ENCODE measurements at regions not wholly inside any gene's neighbourhood (a gene's known extent, or its start where the extent isn't known, plus 50 kb on each side); places are given as distances from the start of the nearest gene placed in this dataset.
"Not testable (repeated sequence)": the region's sequence is repeated elsewhere in the genome, so short reads cannot be mapped to it uniquely, and the experiment has no call there.

DNA sequence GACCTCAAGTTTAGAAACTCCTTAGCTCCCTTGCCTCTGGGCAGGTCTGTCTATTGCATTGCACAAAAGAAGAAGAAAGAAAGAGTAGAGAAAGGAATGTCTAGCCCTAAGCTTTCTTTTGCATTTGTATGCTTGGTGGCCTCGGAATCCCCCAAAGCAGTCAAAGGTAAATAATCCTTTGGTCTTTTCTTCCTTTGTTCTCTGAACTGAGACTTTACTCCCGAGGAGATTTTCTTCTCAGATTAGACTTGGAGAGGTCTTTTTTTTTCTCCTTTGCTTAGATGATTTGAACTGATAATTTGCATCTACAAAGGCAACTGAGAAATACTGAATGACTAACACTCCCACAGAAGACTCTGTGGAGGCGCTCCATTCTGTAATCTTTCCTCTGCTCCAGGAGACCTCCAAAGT lies 93.2 kb downstream of the AKR1D1 start:
- DNase-seq, result no peak

DNA sequence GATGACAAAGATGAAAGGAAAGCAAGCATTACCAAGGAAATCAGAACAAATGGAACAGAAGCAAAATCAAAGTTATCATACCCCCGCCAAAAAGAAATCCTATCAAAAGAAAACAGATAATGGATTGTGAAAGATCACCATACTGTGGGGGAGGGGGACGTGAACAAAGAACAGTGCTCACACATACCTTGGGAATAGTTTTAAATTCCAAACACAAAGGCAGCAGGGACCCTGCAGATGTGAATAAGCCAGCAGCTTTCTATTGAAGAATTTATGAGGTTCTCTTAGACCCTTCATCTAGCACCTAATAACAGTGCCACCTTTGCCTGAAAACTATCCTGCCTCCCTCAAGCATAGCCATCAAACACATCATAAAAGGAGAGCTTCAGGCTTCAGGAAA lies 94.0 kb downstream of the AKR1D1 start:
- DNase-seq, result no peak

DNA sequence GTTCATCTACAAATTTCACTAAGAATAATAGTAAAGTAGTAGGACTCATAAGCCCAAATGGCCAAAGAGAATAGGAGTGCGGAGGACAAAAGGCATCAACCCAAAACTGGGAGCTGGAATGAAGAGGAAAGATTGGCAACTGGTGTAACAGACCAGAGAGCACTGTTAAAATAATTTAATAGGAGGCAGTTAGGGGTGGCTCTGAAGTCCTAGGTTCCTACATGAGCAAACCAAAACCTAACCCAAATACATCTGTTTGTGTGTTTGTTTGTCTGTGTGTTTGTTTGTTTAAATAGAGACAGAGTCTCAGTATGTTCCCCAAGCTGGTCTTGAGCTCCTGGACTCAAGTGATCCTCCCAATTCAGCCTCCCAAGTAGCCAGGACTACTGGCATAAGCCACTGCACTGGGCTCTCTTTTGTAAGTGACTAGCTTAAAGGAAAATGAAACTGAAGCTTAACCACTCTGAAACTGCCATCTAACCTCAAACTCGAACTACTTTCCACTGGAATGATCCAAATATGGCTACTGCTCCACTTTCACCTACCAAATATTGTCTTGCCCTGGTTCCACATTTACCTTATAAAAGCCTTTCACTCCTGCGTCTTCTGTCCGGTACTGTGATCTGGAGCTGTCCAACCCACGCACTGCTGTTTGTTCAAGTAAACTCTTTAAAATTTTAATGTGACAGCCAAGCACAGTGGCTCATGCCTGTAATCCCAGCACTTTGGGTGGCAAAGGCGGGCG lies 94.9 kb downstream of the AKR1D1 start:
- no peak for DNase-seq

DNA sequence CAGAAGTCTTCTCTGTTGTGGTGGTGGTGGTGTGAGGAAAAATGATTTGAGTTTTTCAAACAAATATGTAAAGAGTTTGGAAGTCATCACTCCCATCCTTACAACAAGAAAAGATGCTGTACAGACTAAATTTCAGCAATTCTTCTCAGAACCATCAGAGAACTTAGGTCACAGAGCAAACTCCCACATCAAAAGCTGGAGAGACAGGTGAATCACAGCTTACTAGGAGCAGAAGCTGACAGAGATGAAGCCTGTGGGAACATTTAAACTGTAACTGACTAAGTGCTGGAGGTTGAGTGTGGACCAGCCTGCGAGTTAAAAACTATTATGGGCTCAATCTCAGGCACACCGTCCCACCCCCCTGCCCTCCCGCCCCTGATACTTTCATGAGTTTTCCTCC lies 97.3 kb downstream of the AKR1D1 start:
- no peak for DNase-seq

DNA sequence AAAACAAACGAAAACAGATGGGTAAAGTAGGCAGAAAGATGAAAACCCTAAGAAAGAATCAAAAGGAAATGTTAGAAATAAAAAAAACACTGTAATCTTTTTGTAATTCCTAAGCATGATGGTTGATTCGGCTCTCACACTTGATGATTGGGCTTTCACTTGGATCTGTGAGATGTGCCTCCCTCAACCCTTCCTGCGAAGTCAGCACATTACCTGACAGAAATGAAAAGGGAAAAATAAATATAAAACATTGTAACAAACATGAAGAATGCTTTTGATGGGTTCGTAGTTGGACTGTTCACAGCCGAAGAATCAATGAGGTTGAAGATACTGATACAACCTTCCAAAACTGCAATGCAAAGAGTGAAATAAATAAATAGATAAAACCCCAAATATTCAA lies 99.8 kb downstream of the AKR1D1 start:
- no peak for DNase-seq

DNA sequence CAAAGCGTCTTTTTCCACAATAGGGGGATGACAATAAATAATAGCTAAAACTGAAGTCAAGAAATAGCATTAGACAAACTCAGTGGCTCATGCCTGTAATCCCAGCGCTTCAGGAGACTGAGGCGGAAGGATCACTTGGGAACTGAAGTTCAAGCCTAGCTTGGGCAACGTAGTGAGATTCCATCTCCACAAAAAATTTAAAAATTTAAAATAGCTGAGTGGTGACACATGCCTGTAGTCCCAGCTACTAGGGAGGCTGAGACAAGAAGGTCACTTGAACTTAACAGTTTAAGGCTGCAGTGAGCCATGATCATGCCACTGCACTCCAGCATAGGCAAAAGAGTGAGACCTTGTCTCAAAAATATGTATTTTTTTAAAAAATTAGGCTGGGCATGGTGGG lies 107.9 kb downstream of the AKR1D1 start:
- DNase-seq, result no peak

DNA sequence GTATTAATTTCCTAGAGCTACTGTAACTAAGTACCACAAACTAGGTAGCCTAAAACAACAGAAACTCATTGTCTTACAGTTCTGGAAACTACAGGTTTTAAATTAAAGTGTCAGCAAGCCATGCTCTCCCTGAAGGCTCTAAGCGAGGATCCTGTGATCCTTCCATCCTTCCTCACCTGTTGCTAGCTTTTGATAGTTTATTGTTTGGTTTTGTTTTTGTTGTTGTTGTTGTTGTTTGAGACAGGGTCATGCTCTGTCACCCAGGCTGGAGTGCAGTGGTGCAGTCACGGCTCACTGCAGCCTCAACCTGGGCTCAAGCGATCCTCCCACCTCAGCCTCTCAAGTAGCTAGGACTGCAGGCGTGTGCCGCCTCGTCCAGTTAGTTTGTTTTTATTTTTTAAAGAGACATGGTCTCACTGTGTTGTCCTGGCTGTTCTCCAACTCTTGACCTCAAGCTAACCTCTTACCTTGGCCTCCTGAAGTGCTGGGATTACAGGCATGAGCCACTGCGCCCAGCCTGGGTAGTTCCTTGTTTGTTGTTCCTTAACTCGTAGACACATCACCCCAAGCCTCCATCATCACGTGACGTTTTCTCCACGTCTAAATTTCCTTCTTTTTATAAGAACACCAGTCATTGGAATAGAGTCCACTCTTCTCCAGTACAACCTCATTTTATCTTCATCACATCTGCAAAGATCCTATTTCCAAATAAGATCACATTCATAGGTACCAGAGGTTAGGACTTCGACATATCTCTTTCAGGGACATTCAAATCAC lies 109.1 kb downstream of the AKR1D1 start:
- no peak for DNase-seq

DNA sequence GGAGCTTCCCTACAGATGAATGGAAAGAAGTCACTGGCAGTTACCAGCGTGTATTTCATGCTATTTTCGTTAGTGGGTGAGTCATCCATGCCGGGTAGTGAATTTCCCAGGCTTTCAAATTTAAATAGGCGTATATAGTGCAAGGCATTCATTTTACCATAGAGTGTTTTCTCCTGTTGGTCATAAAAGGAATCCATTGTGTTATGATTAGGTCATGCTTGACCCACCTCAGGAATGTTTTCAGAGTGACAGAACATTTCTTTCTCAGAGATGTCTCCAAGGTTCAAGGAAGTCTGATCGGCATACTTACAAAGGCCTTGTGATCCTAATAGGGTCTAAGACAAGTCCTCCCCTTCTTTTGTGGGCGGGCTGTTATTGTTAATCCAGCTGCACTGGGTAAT lies 110.7 kb downstream of the AKR1D1 start:
- DNase-seq, result no peak

DNA sequence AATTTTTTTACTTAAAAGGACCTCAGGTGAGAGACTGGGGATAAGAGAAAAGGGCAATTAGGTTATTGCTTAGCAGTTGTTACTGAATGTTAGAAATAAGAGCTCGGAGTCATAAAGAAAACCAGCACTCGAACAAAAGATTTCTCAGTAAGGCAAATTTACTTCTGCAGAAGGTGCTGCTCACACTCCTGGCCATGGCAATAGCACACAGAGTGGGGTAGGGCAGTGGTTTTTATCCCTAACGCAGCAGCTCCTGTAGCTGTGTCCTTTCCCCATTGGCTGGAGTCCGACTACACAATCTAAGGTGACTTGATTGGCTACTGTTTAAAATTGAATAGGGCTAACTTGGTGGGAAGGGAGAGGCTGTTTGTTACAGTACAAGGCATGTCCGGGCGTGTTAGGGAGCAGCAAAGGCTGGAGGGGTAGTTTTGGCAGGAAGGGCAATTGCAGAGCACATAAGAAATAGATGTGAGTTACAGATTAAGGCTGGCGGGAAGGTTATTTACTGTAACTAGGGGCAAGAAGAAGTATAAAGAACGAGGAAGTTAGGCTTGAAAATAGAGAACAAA lies 112.1 kb downstream of the AKR1D1 start:
- no peak for DNase-seq

DNA sequence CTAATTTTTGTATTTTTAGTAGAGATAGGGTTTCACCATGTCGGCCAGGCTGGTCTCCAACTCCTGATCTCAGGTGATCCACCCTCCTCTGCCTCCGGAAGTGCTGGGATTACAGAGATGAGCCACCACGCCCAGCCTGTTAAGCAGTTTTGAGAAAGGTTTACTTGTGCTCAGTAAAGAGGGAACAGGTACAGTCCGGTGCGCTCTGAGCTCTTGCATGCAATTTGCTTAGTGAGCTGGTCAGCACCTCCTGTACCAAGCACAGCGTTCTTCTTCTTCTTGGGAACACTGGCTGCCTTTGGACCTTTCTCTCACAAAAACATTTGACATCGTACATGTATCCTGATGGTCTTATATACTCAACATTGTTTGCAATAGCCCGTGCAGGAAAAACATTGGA lies 118.3 kb downstream of the AKR1D1 start:
- no peak for DNase-seq

DNA sequence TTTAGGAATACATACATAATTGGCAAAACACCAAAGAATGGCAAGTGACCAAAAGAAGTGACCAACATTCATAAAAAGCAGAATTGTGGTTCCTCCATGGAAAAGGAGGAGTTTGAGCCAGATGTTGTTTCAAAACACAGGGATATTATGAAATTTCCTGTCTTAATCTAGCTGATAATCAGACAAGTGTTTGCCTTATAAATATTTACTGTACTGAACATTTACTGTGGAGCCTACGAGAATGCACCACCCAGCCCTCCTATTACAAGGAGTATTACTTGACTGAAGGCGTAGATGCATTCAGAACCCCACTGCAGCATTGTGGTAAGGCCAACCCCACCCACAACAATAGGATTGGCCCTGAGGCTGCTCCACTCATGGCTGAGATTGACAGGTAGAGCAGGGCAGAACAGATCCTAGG lies 118.9 kb downstream of the AKR1D1 start:
- no peak for DNase-seq

DNA sequence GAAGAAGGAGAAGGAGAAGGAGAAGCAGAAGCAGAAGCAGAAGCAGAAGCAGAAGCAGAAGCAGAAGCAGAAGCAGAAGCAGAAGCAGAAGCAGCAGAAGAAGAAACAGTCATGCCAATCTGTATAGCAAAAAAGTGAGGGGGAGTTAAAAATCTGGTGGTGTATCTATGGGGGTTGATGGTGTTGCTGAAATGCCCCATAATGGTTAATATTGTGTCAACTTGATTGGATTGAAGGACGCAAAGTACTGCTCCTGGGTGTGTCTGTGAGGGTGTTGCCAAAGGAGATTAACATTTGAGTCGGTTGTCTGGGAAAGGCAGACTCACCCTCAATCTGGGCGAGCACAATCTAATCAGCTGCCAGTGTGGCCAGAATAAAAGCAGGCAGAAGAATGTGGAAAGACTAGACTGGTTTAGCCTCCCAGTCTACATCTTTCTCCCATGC lies 120.3 kb downstream of the AKR1D1 start:
- not testable (repeated sequence) for DNase-seq

DNA sequence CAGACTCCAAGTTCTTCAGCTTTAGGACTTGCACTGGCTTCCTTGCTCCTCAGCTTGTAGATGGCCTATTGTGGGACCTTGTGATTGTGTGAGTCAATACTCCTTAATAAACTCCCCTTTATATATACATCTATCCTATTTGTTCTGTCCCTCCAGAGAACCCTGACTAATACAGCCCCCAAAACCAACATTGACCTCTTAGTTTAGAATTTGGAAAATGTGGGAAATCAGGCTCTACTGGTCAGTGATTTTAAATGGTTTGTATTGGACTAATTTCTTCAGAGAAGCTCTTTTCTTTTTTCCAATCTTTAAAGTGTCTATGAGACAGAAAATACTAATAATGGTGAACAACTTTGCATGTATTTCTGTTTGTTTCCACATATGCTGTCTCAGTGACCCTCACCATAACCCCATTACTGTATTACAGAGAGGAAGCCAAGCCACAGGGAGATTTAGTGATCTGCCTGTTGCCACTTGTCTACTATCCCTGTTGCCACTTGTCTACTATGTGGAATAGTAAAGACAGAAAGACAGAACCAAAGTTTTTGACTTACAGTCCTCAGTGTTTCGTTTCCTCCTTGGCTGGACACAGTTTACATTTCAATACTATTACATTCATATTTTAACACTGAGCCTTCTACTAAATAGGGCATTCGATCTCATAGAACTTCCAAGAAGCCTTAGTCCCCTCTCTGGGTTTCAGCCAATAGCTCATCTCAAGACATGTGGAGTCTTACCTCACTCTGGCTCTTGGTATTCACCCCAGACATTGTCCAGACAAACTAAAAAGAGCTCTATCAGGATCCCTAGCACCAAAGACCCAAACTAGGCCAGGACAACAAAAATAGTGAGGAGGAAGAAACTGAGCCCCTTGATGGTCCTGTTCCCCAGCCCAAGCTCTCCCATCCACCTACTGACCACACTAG lies 121.0 kb downstream of the AKR1D1 start:
- no peak for DNase-seq

DNA sequence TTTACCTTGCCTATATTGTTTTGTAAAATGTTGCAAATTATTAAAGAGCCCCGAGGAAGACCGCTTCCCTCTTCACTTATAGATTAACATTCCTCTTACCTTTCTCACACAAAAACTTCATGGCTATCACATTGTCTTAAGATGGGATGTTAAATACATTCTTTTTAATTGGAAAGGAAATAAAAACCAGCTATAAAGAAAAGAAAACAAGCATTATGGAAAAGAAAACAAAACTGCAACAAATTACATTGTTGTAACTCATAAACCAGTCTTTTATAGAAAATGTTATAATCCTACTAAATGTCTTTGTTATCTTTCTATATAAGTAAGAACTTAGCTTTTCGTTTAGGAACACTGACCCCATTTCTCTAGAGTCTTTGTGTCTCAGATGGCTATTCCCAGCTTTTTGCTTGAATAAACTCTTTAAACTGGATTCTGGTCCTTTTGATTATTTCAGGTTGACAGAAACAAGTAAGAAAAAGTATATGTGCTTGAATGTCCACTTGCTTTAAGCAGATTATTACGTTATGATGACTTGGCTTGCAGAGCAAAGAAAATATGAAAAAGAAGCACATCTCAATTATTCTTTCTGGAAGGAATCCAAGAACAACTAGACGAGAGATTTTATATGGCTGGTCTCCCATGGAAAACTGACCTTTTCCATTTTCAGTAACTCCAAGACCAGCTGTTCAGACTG lies 128.2 kb downstream of the AKR1D1 start:
- DNase-seq, result peak; percentile 67

DNA sequence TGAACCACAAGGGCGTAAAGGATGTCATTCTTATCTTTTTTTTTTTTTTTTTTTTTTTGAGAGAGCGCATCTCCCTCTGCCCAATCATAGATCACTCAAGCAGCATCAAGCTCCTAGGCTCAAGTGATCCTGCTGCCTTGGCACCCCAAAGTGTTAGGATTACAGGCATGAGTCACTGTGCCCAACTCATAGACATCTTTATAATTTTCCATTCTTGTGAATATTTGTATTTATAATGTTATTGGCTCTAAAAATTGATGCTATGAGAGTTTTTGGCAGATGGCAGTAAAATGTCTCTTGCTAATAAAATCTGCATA lies 128.7 kb downstream of the AKR1D1 start:
- no peak for DNase-seq

DNA sequence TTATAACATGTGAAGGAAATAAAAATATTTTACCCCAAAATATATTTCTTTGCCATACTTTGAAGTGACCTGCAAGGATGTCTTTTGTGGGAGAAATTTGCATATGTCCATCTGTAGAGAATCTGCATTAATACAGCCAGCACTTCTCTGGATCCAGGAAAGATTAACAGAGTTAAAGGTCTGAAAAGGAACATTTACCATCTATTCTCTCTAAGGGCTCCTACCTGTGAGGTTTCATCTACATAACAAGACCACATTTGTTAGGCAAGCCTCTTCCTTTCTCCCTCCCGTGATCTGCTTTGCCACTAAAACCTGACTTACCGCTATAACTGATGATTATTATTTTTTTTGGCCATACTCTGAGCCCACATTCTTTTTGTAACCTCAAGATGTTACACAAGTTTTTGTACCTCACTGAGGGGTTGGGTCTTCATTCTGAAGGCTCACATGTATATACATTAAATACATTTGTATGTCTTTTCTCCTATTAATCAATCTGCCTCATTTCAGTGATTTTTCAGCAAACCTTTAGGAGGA lies 129.4 kb downstream of the AKR1D1 start:
- no peak for DNase-seq

DNA sequence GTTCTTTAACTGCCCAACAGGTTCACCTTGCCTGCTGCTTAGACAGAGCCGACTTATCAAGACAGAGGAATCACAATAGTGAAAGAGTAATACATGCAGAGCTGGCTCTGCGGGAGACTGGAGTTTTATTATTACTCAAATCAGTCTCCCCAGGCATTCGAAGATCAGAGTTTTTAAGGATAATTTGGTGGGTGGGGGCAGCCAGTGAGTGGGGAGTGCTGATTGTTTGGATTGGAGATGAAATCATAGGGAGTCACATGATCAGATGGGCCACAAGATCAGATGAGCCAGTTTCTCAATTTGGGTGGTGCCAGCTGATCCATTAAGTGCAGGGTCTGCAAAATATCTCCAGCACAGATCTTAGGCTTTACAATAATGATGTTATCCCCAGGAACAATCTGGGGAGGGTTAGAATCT lies 131.3 kb downstream of the AKR1D1 start:
- no peak for DNase-seq

DNA sequence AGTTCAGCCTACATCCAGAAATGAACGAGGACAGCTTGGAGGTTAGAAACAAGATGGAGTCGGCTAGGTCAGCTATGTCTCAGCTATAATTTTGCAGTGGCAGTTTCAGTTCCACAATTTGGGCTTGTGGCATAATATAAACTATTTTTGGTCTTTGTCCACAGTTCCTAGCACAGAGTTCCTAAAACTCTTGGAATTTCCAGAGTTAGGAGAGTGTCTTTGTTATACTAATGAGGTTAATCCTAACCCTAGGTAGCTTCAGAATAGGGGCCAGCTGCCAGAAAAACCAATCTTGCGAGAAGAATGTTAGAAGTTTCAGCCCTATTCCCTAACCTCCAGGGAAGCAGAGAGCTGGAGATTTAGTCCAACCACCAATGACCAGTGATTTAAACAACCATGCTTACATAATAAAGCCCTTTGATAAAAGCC lies 131.9 kb downstream of the AKR1D1 start:
- no peak for DNase-seq

DNA sequence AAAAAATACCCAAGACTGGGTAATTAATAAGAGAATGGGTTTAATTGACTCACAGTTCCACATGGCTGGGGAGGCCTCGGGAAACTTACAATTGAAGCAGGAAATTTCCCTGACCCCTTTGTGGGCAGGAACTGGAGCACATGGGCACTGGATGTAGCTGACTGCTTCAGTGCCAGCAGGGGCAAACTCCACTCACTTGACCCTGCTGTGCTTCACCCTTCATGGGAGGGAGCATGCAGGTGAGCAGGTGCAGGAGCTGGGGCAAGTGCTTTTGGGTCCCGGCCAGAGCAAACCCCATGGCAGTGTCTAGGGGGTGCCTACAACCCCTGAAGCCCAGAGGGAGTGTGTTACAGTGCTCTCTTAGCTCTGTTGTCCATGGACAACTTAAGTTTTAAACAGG lies 132.6 kb downstream of the AKR1D1 start:
- no peak for DNase-seq

DNA sequence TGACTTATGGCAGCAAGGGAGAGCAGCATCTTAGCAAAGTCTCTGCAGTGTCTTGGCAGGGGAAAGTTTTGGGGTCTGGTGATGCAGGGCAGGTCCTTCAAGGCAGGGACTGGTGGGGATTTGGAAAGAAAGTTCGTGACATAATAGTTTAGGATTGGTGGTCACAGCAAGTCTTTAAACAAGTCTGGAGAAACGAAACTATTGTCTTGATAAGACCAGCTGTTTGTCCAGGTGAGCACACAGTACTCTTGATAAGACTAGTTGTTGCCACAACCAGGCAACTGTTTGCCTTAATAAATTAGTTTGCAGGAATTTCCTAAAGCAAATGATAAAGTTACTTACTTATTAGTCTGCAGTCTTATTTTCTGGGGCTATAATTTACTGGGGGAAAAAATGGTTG lies 136.1 kb downstream of the AKR1D1 start:
- no peak for DNase-seq

DNA sequence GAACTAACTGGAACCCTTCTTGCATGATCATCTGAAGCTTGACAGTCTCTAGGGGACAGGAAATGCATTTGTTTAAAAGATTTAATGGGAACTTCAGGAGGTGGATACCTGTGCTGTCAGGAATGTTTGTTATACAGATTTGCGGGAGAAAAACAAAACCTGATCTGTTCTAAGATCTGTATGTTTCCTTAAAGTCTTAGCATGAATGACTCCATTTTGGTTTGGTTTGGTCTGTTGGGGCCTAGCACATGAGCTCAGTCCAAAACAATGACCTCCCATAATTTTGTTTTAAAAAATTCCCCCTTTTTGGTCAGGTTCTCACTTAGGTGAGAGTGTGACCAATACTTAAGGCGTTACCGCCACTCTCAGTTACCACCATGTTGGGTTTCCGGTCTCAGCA lies 138.7 kb downstream of the AKR1D1 start:
- DNase-seq, result no peak

DNA sequence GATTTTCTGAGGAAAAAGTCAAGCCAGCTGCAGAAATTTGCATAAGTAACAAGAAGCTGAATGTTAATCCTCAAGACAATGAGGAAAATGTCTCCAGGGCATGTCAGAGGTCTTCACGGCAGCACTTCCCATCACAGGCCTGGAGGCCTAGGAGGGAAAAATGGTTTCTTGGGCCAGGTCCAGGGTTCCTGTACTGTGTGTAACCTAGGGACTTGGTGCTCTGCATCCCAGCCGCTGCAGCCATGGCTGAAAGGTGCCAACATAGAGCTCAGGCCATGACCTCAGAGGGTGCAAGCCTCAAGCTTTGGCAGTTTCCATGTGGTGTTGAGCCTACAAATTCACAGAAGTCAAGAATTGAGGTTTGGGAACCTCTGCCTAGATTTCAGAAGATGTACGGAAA lies 144.1 kb downstream of the AKR1D1 start:
- not testable (repeated sequence) for DNase-seq
